GM19468 (cell line): ENCODE measurements at regions not wholly inside any gene's neighbourhood (a gene's known extent, or its start where the extent isn't known, plus 50 kb on each side); places are given as distances from the start of the nearest gene placed in this dataset.
"Not testable (repeated sequence)": the region's sequence is repeated elsewhere in the genome, so short reads cannot be mapped to it uniquely, and the experiment has no call there.

Source experiments
- ATAC-seq: cut with Tn5 transposase; IDR thresholded peaks from one replicate; pipeline ENCODE4 v1.9.1; 2021; ENCODE audit warnings: mild to moderate bottlenecking, moderate library complexity, moderate number of reproducible peaks; ENCODE audit not compliant: unreplicated experiment; ENCODE audit errors: extremely low read depth

- no peak for ATAC-seq
These were observed 101.8 kb downstream of the NUFIP1 start for GRCh38 chr13:44887515-44887914.

DNA sequence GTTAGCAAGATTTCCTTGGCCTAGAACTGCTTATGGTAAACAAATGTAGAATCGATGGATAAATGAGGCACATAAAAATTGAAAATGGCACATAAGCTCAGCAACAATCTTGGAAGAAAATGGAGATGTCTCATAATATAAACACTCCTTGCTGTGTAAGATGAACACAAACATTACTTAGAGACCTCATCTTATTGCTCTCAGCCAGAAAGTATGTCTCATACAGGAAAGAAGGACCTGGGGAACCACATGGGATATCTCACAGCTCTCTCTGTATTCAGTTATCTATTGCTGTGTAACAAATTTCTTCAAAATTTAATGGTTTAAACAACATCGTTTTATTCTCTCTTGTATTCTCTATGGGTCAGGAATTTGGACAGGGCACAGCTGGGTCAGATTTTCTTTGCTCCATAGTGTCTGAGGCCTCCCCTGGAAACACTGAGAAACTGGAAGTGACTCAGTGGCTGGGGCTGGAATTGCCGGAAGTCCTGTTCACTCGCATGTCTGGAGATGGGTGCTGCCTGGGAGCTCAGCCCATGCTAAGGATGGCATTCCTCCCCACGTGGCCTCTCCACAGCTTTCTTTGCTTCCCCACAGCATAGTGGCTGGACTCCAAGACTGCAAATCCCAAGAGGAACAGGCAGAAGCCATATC, 105.1 kb downstream of the NUFIP1 start:
- no peak for ATAC-seq

DNA sequence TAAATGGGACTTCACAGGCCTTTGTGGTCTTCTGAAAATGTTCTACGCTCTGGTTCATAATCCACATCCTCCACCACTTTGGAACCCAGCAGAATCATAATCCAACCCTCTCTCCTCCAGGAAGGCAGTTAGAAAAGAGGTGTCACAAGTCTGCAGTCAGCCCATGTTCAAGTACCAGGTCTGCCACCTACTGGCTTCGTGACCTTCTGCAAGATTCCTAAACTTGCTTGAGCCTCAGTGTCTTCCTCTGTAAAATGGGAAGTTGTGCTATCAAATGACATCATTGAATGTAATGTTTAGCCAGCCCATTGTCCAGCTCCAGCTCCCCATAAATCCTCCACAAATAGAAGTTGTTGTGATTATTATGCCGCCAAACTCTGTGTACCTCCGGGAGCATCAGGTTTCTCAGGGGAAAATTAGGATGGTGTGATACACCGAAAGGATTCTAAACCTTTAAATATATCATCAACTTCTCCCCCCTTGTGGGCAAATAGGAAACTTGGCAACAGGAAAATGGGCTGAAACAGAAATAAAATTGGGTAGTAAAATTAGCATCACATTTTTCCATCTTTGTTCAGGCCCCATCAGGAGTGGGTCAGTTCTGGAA, 109.7 kb downstream of the NUFIP1 start:
- no peak for ATAC-seq

GRCh38 chr13:44876782-44877324, 112.4 kb downstream of the NUFIP1 start:
- no peak for ATAC-seq

- no peak for ATAC-seq
These were observed 114.2 kb downstream of the NUFIP1 start for GRCh38 chr13:44874886-44875630.

GRCh38 chr13:44874176-44874575, 115.1 kb downstream of the NUFIP1 start:
- ATAC-seq, result no peak

DNA sequence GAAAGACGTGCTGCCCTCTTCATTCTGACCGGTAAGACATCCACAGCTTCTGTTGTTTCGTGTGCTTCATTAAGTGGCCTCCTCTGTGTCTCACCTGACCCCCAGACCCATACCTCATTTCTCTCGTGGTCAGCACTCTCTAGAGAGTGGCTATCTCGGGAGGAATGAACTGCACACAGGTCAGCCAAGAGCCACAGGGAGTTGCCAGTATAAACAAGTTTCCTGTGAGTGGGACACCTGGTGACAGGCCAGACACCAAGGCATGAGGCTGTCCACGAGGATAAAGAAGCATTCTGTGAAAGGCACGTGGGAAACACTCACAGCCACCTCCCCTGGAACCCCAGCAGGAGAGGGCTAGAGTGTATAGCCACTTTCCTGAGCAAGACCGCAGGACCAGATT, 115.8 kb downstream of the NUFIP1 start:
- no peak for ATAC-seq

DNA sequence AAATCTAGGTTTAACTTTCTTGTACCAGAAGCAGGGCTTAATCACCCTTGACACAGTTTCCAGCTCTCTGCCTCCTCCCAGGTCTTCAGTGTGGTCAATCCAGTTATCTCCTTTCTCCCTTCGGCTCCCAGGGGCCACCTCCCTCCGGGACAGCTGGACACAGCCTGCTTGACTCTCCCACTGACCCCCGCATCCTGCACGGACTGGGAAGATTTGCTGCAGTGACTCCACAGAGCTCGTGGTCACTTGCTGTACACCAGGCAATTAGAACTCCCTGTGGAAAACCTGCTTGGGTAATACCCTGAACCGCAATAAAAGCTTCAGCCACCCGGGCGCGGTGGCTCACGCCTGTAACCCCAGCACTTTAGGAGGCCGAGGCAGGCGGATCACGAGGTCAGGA, 116.5 kb downstream of the NUFIP1 start:
- ATAC-seq, result no peak

- no peak for ATAC-seq
These were observed 118.8 kb downstream of the NUFIP1 start for GRCh38 chr13:44870456-44870929.

DNA sequence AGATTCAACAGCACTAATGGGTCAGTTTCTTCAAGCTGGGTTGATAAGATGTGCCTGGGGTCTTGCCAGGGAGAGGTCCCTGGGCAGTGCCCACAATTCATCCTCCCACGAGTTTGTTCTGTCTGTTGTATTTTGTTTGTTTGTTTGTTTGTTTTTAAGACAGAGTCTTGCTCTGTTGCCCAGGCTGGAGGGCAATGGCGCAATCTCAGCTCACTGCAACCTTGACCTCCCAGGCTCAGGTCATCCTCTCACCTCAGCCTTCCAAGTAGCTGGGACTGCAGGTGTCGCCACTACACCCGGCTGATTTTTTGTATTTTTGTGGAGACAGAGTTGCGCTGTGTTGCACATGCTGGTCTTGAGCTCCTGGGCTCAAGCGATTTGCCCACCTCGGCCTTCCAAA, 120.1 kb downstream of the NUFIP1 start:
- ATAC-seq, result no peak

DNA sequence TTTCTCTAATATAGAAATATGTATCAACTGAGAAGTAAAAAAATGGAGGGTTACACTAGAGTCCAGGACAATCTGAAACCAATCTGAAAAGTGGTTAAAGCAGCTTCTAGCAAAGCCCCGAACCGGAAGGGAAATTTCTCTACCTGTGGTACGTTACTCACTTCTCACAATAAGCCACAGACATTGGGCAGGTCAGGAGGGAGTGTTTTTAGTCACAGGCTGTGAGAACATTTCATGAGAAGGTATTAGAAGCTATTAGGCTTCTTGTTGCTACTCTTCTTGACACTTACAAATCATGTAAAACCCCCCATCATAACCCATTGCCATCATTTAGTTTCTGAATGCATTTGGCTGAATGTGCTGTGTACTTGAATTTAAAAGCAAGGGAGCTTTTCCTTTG, 120.9 kb downstream of the NUFIP1 start:
- ATAC-seq, result peak; percentile 58

- no peak for ATAC-seq
These were observed 121.4 kb downstream of the NUFIP1 start for GRCh38 chr13:44867825-44868224.

GRCh38 chr13:44866411-44866911, 122.8 kb downstream of the NUFIP1 start:
- ATAC-seq, result no peak

DNA sequence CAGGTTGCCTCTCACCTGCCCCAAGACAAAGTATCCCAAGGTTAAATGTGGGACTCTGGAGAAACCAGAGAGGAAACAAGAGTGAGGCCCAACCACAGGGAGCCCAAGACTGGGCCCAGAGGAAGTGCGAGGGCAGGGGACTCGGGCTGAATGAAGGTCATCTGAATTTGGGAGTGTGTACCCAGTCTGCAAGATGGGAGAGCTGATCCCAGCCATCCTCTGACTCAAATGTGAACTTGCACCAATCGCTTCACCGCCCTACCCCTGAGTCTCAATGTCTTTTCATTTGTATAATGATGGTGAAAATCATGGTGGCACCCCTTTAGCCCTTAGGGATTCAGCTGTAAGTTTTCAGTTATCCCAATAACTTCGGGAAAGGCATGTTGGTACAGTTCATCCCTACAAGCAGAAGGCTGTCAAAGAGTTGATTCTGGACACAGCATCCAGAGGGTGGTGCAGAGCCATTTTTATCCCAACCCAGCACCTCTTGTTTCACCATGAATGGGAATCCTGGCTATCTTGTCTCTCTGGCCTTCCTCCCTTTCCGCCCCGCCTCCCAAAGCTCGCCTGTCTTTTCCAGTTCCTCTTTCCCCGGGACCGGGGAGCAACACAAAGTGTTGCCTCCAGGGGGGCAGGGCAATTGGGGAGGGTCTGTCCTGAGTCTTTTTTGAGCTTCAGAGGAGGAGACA, 123.4 kb downstream of the NUFIP1 start:
- ATAC-seq, result no peak

DNA sequence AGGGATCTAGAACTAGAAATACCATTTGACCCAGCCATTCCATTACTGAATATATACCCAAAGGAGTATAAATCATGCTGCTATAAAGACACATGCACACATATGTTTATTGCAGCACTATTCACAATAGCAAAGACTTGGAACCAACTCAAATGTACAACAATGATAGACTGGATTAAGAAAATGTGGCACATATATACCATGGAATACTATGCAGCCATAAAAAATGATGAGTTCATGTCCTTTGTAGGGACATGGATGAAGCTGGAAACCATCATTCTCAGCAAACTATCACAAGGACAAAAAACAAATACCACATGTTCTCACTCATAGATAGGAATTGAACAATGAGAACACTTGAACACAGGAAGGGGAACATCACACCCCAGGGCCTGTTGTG, 125.6 kb downstream of the NUFIP1 start:
- not testable (repeated sequence) for ATAC-seq

DNA sequence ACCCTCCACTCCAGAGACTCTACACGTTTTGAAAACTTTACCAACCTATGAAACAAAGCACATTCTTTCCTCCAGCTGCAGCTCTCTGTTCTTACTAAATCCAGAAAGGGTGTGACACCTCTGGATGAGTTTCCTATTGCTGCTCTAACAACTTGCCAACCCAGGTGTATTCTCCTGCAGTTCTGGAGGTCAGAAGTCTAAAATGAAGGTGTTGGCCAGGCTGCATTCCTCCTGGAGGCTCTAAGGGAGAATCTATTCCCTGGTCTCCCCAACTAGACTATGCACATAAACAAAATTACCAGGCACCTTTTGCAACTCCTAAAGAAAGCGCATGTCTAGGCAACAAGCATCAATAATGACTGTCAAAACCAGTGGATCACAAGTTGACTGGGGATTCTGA, 128.8 kb downstream of the NUFIP1 start:
- ATAC-seq, result no peak

DNA sequence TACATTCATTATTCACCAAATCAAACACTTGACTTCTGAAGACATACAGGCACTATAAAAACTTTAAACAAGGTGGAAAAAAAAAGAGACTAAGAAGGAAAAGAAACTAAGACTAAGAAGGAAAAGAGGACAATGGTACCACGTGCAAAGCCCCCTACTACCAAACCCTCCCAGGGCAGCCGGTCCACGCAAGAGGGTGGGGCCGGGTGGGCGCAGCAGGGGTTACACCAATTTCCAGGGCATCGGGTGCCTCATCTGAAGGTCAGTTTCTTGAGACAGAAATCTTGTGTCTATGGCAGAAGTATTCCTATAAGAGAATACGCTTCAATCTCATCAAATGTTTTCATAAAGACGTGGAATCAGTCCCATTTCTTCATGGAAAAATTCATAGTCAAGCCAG, 131.5 kb downstream of the NUFIP1 start:
- ATAC-seq, result no peak

DNA sequence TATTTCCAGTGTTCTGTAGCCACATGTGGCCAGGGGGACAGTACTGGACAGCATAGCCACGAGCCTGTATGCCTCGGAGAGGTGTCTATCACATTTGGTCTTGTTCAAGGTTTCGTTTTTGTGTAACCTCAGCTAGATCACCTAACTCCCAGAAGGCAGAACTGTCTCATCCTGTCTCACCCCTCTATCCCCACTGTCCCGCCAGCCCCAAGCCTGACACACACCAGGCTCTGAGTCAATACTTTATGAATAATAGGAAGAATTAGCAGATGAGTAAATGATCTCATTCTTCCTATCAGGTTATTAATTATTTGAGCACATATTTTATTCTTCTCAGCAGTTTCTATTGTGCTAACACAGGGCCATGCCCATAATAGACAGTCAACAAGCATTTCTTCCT, 132.2 kb downstream of the NUFIP1 start:
- ATAC-seq, result no peak

- ATAC-seq, result no peak
These were observed 133.4 kb downstream of the NUFIP1 start for GRCh38 chr13:44855860-44856259.

- ATAC-seq, result no peak
These were observed 134.8 kb downstream of the NUFIP1 start for GRCh38 chr13:44854313-44855060.
